PC-9 (cell line): ENCODE measurements at regions not wholly inside any gene's neighbourhood (a gene's known extent, or its start where the extent isn't known, plus 50 kb on each side); places are given as distances from the start of the nearest gene placed in this dataset.

ENCODE experiments used
- BruUV-seq: library from RNA; stranded (reverse); fragments of 400-500 nt; replicated peaks from 2 replicates; lab custom pipeline; 2021; lab: Mats Ljungman, UMichigan
- CTCF ChIA-PET: fragments of 300-600 bp; sonication (Branson Sonifier 250); formaldehyde crosslinking; loops from one replicate; lab custom pipeline; 2022; ENCODE audit warnings: antibody characterized with exemption; lab: Charles Lee
- POLR2A ChIA-PET: fragments of 300-600 bp; sonication (Branson Sonifier 250); formaldehyde crosslinking; loops from one replicate; lab custom pipeline; 2022; ENCODE audit warnings: antibody characterized with exemption; ENCODE audit not compliant: unreplicated experiment; lab: Charles Lee
- DNase-seq, 2 experiments: peaks; one replicate each; pipeline versions ENCODE4 v3.0.0 to v3.0.0-alpha.2; 2015 to 2022; ENCODE audit warnings: mixed read lengths in 1 of 2
- H2AFZ ChIP-seq: fragments of 200-600 bp; sonication (generic); 2 replicates; pipeline ENCODE4 v1.8.1; 2017; ENCODE audit warnings: antibody characterized with exemption
- H3F3A ChIP-seq: fragments of 200-600 bp; sonication (generic); 2 replicates; pipeline ENCODE4 v1.8.1; 2017; ENCODE audit warnings: antibody characterized with exemption, mild to moderate bottlenecking, low read depth; ENCODE audit not compliant: insufficient read depth
- H3K27ac ChIP-seq: fragments of 200-600 bp; sonication (generic); 2 replicates; pipeline ENCODE4 v1.6.1; 2016; ENCODE audit warnings: mixed run types
- H3K27me3 ChIP-seq: fragments of 200-600 bp; sonication (generic); 2 replicates; pipeline ENCODE4 v1.6.1; 2016; ENCODE audit warnings: low read depth, mixed run types; ENCODE audit not compliant: insufficient read depth
- H3K36me3 ChIP-seq: fragments of 200-600 bp; sonication (generic); 2 replicates; pipeline ENCODE4 v1.6.1; 2016; ENCODE audit warnings: low read depth, mixed run types
- H3K4me1 ChIP-seq: fragments of 200-600 bp; sonication (generic); replicated peaks from 2 replicates; pipeline ENCODE4 v1.6.1; 2016; ENCODE audit warnings: mixed run types; ENCODE audit not compliant: insufficient read depth
- H3K4me2 ChIP-seq: fragments of 200-600 bp; sonication (generic); 2 replicates; pipeline ENCODE4 v1.6.1; 2017; ENCODE audit warnings: mixed run types
- H3K4me3 ChIP-seq: fragments of 200-600 bp; sonication (generic); 2 replicates; pipeline ENCODE4 v1.6.1; 2016; ENCODE audit warnings: mixed run types
- H3K79me2 ChIP-seq: fragments of 200-600 bp; sonication (generic); 2 replicates; pipeline ENCODE4 v1.6.1; 2017; ENCODE audit warnings: low read depth, mixed run types
- H3K9me2 ChIP-seq: fragments of 200-600 bp; sonication (generic); 2 replicates; pipeline ENCODE4 v1.8.1; 2017; ENCODE audit warnings: mild to moderate bottlenecking; ENCODE audit not compliant: insufficient read depth
- H3K9me3 ChIP-seq: fragments of 200-600 bp; sonication (generic); 2 replicates; pipeline ENCODE4 v1.8.1; 2016; ENCODE audit warnings: low read depth; ENCODE audit not compliant: insufficient read depth
- H4K20me1 ChIP-seq: fragments of 200-600 bp; sonication (generic); 2 replicates; pipeline ENCODE4 v1.8.1; 2017; ENCODE audit not compliant: insufficient read depth
- CTCF ChIP-seq: fragments of 200-600 bp; sonication (generic); conservative IDR thresholded peaks from 2 replicates; pipeline ENCODE4 v1.6.1; 2017; ENCODE audit warnings: mixed run types, antibody characterized with exemption, mild to moderate bottlenecking, moderate library complexity
- EZH2 ChIP-seq: fragments of 200-600 bp; sonication (generic); IDR thresholded peaks from 2 replicates; pipeline ENCODE4 v1.8.0; 2017; ENCODE audit warnings: antibody characterized with exemption, low read depth
- intact Hi-C: fragments of 100-400 bp; cut with micrococcal nuclease; formaldehyde crosslinking; loops from one replicate; pipeline ENCODE4 v1.10.0; 2022; ENCODE audit not compliant: unreplicated experiment

GRCh38 chr14:85437148-85437547 lies 92.8 kb upstream of the FLRT2 start:
- H3K4me2 ChIP-seq, result no peak overlapping the region
- DNase-seq, result no peak
- no peaks in the 10 kb centered on the region for H3K27me3 ChIP-seq
- no peaks in the 10 kb centered on the region for H3K36me3 ChIP-seq
- H3K4me3 ChIP-seq, result no peak overlapping the region
- no peaks in the 10 kb centered on the region for H3K9me3 ChIP-seq
- TF ChIP-seq CTCF, result no peak
- TF ChIP-seq EZH2, result no peak
- H3K27ac ChIP-seq, result no peak overlapping the region
- no peaks in the 10 kb centered on the region for H3K9me2 ChIP-seq
- no peaks in the 10 kb centered on the region for H4K20me1 ChIP-seq
- BruUV-seq, result no TSS peak
- no peaks in the 10 kb centered on the region for H3K79me2 ChIP-seq
- ChIA-PET CTCF (no interaction called here), POLR2A (no interaction called here)
- no peaks in the 10 kb centered on the region for H3F3A ChIP-seq
- H3K4me1 ChIP-seq, result no peaks in the 10 kb centered on the region
- H2AFZ ChIP-seq, result no peak overlapping the region
- intact Hi-C loops, result no loop called here

GRCh38 chr14:85438001-85438400 lies 91.9 kb upstream of the FLRT2 start:
- POLR2A ChIA-PET, result no interaction called here
- intact Hi-C loops, result no loop called here
- no peaks in the 10 kb centered on the region for H3K9me2 ChIP-seq
- no peak overlapping the region for H3K4me3 ChIP-seq
- no peaks in the 10 kb centered on the region for H3K4me1 ChIP-seq
- H3K27ac ChIP-seq, result no peak overlapping the region
- TF ChIP-seq EZH2 (no peak), CTCF (no peak)
- no peak for DNase-seq
- no peaks in the 10 kb centered on the region for H4K20me1 ChIP-seq
- CTCF ChIA-PET, result no interaction called here
- no peak overlapping the region for H2AFZ ChIP-seq
- no peak overlapping the region for H3K4me2 ChIP-seq
- no peaks in the 10 kb centered on the region for H3K9me3 ChIP-seq
- no TSS peak for BruUV-seq
- H3K27me3 ChIP-seq, result no peaks in the 10 kb centered on the region
- H3K36me3 ChIP-seq, result no peaks in the 10 kb centered on the region
- H3K79me2 ChIP-seq, result no peaks in the 10 kb centered on the region
- no peaks in the 10 kb centered on the region for H3F3A ChIP-seq

GRCh38 chr14:85438481-85438942 lies 91.4 kb upstream of the FLRT2 start:
- Histone ChIP-seq H3K36me3 (no peaks in the 10 kb centered on the region), H2AFZ (no peak overlapping the region), H3K9me2 (no peaks in the 10 kb centered on the region), H3K4me2 (no peak overlapping the region), H3K4me1 (no peaks in the 10 kb centered on the region), H3K9me3 (no peaks in the 10 kb centered on the region), H3K27me3 (no peaks in the 10 kb centered on the region), H3K79me2 (no peaks in the 10 kb centered on the region), H3K27ac (no peak overlapping the region), H4K20me1 (no peaks in the 10 kb centered on the region), H3K4me3 (no peak overlapping the region), H3F3A (no peaks in the 10 kb centered on the region)
- ChIA-PET CTCF (no interaction called here), POLR2A (no interaction called here)
- no peak for DNase-seq
- intact Hi-C loops, result no loop called here
- no peak for TF ChIP-seq EZH2
- no TSS peak for BruUV-seq

GRCh38 chr14:85439696-85440328 lies 90.1 kb upstream of the FLRT2 start:
- Histone ChIP-seq H3K4me2 (no peak overlapping the region), H3K27ac (no peak overlapping the region), H3K36me3 (no peaks in the 10 kb centered on the region), H3K9me3 (no peaks in the 10 kb centered on the region), H3F3A (no peaks in the 10 kb centered on the region), H2AFZ (no peak overlapping the region), H4K20me1 (no peaks in the 10 kb centered on the region), H3K9me2 (no peaks in the 10 kb centered on the region), H3K27me3 (no peaks in the 10 kb centered on the region), H3K79me2 (no peaks in the 10 kb centered on the region), H3K4me1 (no peaks in the 10 kb centered on the region), H3K4me3 (no peak overlapping the region)
- CTCF ChIA-PET, result no interaction called here
- no TSS peak for BruUV-seq
- TF ChIP-seq EZH2 (no peak), CTCF (no peak)
- no peak for DNase-seq
- intact Hi-C loops, result no loop called here
- POLR2A ChIA-PET, result no interaction called here
